ENCODE measurements at regions not wholly inside any gene's neighbourhood (a gene's known extent, or its start where the extent isn't known, plus 50 kb on each side); places are given as distances from the start of the nearest gene placed in this dataset.

- TF ChIP-seq CTCF (IDR thresholded peaks at IDR 0.05) (no peak), POLR2AphosphoS5 (IDR thresholded peaks at IDR 0.05) (no peak), POLR2A (IDR thresholded peaks at IDR 0.05) (no peak)
Measured at GRCh38 chr4:147020456-147020855, 74.8 kb upstream of the TTC29 start.

Measured in prostate gland (tissue), 2 donors.